ENCODE measurements at regions not wholly inside any gene's neighbourhood (a gene's known extent, or its start where the extent isn't known, plus 50 kb on each side); places are given as distances from the start of the nearest gene placed in this dataset.

- no peak for DNase-seq
Observed at GRCh38 chr15:35161694-35162093, 76.6 kb upstream of the NANOGP8 start.

GRCh38 chr15:35159170-35159569 is 74.1 kb upstream of the NANOGP8 start:
- no peak for DNase-seq

DNA sequence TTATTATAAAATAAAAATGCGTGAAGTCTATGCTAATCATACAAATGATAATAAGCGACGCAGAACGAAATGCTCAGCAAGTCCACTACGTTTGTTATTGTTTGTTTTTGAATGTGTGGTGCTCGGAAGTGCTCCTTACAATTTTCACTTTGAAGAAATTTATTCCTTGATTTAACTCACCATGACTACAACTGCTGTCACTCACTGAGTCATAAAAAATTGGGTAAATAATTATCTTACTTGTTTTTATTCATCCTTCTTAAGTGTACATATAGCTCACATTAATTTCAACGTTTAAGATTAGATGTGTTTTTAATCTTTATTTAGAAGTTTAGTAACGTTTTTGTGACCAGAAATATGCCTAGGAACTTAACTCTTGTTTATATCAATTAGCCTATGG is 66.7 kb upstream of the NANOGP8 start:
- DNase-seq = no peak

DNA sequence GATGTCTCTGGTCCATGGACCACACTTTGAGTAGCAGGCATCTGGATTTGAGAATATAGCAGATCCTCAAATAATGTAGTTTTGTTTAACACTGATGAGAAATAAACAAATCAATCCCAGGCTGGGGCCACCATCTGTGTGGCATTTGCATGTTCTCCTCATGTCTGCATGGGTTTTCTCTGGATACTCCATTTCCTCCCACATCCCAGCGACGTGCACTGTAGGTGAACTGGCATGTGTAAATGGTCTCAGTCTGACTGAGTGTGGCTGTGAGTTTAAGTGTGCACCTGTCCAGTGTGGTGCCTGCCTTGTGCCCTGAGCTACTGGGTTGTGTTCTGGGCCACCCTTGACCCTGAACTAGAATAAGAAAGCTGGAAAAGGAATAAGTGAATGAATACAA is 66.3 kb upstream of the NANOGP8 start:
- no peak for DNase-seq

- no peak for DNase-seq
Observed at GRCh38 chr15:35150361-35150760, 65.3 kb upstream of the NANOGP8 start.

GRCh38 chr15:35145336-35145735 is 60.2 kb upstream of the NANOGP8 start:
- no peak for DNase-seq

DNA sequence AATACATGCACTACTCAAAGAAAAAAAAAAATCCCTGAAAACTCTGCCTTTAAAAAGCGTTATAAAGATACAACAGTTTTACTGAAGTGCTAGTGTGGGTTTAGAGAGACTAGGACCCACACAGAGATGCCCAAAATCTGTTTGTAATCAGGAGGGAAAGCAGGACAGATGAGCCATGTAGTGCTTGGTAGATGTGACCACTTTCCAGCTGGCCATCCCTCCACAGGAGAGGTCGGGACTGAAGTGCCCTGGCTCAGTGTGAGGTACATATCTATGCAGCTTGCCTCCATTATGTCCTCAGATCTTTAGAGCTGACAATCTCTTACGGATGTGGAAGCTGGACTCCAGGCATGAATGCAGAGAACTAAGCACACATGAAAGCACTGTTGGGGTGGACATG is 57.5 kb upstream of the NANOGP8 start:
- no peak for DNase-seq

GRCh38 chr15:35141743-35142471 is 56.8 kb upstream of the NANOGP8 start:
- no peak for DNase-seq

DNA sequence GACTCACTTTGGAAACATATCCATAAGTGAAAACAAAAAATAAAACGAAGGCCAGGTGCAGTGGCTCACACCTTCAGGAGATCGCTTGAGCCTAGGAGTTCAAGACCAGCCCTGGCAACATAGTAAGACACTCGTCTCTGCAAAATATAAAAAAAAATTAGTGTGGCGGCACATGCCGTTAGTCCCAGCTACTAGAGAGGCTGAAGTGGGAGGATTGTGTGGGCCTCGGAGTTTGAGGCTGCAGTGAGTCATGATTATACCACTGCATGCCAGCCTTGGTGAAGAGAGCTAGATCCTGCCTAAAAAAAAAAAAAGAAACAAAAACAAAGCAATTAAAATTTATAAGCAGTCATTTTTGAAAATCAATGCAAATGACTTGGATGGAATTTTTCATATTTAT is 54.7 kb upstream of the NANOGP8 start:
- no peak for DNase-seq

DNA sequence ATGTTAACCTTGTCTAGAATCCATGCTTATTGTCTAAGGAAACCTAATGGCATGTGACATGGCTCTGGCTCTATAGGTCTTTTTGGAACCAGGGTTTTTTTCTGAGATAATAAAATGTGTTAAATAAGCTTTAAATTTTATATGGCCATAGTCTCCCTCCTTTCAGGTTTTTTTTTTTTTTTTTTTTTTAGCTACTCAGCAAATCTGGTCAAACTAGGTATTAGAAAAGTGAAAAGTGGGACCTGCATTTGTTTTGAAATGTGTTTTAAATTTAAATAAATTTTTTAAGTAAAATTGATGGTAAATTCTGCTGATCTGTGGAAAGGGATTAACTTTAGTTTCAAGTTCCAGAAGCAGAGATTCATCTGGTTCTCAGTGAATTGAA is 52.1 kb upstream of the NANOGP8 start:
- DNase-seq = no peak

DNA sequence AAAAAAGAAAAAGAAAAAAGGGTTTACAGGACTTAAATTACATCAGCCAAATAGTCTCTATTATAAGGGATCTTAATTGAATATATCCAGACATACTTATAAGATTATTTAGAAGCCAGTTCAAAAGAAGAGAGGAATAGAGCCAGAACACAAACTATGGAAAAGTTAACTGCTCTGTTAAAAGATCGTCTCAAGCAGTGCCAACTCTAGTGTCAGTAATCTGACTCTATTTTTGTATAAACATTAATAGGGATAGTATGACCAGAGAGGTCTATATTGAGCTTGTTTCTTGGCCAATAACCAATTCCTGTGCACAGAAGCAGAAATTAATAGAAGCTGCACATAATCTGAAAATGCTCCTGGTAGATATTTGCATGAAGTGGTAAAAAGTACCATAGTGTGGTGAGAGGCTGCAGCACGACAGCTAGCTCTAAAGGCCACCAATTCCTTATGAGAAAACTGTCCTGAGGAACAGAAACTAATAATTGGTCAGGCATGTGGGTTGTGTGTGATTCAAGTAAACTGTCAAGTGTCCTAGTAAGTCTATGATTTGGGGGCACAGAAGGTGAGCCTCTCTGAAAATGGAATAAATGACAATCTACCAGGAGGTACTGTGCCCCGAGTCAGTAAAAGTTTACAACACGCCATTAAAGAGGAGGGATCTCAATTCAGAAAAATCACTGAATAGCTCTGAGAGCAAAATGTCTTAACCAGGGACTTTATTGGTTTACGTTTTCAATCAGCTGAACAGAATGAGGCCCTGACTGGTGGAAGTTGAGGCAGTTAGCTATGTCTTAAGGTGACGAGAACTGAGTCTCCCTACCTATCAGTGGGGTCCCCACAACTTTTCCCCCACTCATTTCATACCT is 51.5 kb upstream of the NANOGP8 start:
- DNase-seq = no peak
